ENCODE measurements at regions not wholly inside any gene's neighbourhood (a gene's known extent, or its start where the extent isn't known, plus 50 kb on each side); places are given as distances from the start of the nearest gene placed in this dataset.

- H3K9ac ChIP-seq (ENCODE audit: low read depth, low read length), result no peak overlapping the region
- H2AFZ ChIP-seq (ENCODE audit: low read depth, low read length), result no peak overlapping the region
- ATAC-seq (ENCODE audit: insufficient read depth, low read depth) (no peak), DNase-seq (no peak)
- H3K27ac ChIP-seq (ENCODE audit: low read length), result no peak overlapping the region
- no peaks in the 10 kb centered on the region for H3K27me3 ChIP-seq (ENCODE audit: insufficient read depth, low read length, poor library complexity)
- TF ChIP-seq EZH2 (IDR thresholded peaks at IDR 0.05; ENCODE audit: borderline replicate concordance, low read depth, low read length, severe bottlenecking) (no peak), CTCF (IDR thresholded peaks at IDR 0.05; ENCODE audit: borderline replicate concordance, extremely low read depth, low read length, poor library complexity, severe bottlenecking) (no peak)
- peaks cover 21% of the 10 kb centered on the region for H3K79me2 ChIP-seq (ENCODE audit: insufficient read depth, low read length)
- no peak overlapping the region for H3K4me2 ChIP-seq (ENCODE audit: insufficient read depth, low read length)
- H4K20me1 ChIP-seq (ENCODE audit: insufficient read depth, low read length), result no peaks in the 10 kb centered on the region
- no peak overlapping the region for H3K4me3 ChIP-seq (ENCODE audit: low read depth in 1 of 2, low read length in 2 of 2)
- H3K9me3 ChIP-seq (ENCODE audit: insufficient read depth, low read length, severe bottlenecking), result no peaks in the 10 kb centered on the region
- H3K36me3 ChIP-seq (ENCODE audit: insufficient read depth, low read length), result no peaks in the 10 kb centered on the region
- peaks cover 37% of the 10 kb centered on the region for H3K4me1 ChIP-seq (ENCODE audit: insufficient read depth, low read length)
Measured at GRCh38 chr1:244968471-244968871, 104.1 kb upstream of the HNRNPU start.

GRCh38 chr1:244967159-244967558, 102.8 kb upstream of the HNRNPU start:
- H3K9me3 ChIP-seq (ENCODE audit: insufficient read depth, low read length, severe bottlenecking), result no peaks in the 10 kb centered on the region
- H3K4me3 ChIP-seq (ENCODE audit: low read depth in 1 of 2, low read length in 2 of 2), result no peak overlapping the region
- no peak overlapping the region for H3K4me2 ChIP-seq (ENCODE audit: insufficient read depth, low read length)
- H4K20me1 ChIP-seq (ENCODE audit: insufficient read depth, low read length), result no peaks in the 10 kb centered on the region
- no peak overlapping the region for H3K27ac ChIP-seq (ENCODE audit: low read length)
- no peak for TF ChIP-seq CTCF (IDR thresholded peaks at IDR 0.05; ENCODE audit: borderline replicate concordance, extremely low read depth, low read length, poor library complexity, severe bottlenecking)
- TF ChIP-seq EZH2 (IDR thresholded peaks at IDR 0.05; ENCODE audit: borderline replicate concordance, low read depth, low read length, severe bottlenecking), result no peak
- DNase-seq, result no peak
- ATAC-seq (ENCODE audit: insufficient read depth, low read depth), result no peak
- H2AFZ ChIP-seq (ENCODE audit: low read depth, low read length), result no peak overlapping the region
- peaks cover 10% of the 10 kb centered on the region for H3K79me2 ChIP-seq (ENCODE audit: insufficient read depth, low read length)
- no peaks in the 10 kb centered on the region for H3K36me3 ChIP-seq (ENCODE audit: insufficient read depth, low read length)
- no peaks in the 10 kb centered on the region for H3K27me3 ChIP-seq (ENCODE audit: insufficient read depth, low read length, poor library complexity)
- H3K4me1 ChIP-seq (ENCODE audit: insufficient read depth, low read length), result peaks cover 35% of the 10 kb centered on the region
- H3K9ac ChIP-seq (ENCODE audit: low read depth, low read length), result no peak overlapping the region

- no peaks in the 10 kb centered on the region for H3K9me3 ChIP-seq (ENCODE audit: insufficient read depth, low read length, severe bottlenecking)
- no peaks in the 10 kb centered on the region for H4K20me1 ChIP-seq (ENCODE audit: insufficient read depth, low read length)
- peaks cover 28% of the 10 kb centered on the region for H3K4me1 ChIP-seq (ENCODE audit: insufficient read depth, low read length)
- H2AFZ ChIP-seq (ENCODE audit: low read depth, low read length), result no peak overlapping the region
- no peaks in the 10 kb centered on the region for H3K79me2 ChIP-seq (ENCODE audit: insufficient read depth, low read length)
- no peak for ATAC-seq (ENCODE audit: insufficient read depth, low read depth)
- no peak for DNase-seq
- no peak overlapping the region for H3K4me3 ChIP-seq (ENCODE audit: low read depth in 1 of 2, low read length in 2 of 2)
- no peak overlapping the region for H3K27ac ChIP-seq (ENCODE audit: low read length)
- no peak overlapping the region for H3K9ac ChIP-seq (ENCODE audit: low read depth, low read length)
- no peaks in the 10 kb centered on the region for H3K36me3 ChIP-seq (ENCODE audit: insufficient read depth, low read length)
- H3K27me3 ChIP-seq (ENCODE audit: insufficient read depth, low read length, poor library complexity), result no peaks in the 10 kb centered on the region
- no peak for TF ChIP-seq CTCF (IDR thresholded peaks at IDR 0.05; ENCODE audit: borderline replicate concordance, extremely low read depth, low read length, poor library complexity, severe bottlenecking)
- TF ChIP-seq EZH2 (IDR thresholded peaks at IDR 0.05; ENCODE audit: borderline replicate concordance, low read depth, low read length, severe bottlenecking), result no peak
- H3K4me2 ChIP-seq (ENCODE audit: insufficient read depth, low read length), result no peak overlapping the region
Measured at GRCh38 chr1:244965185-244966030, 101.1 kb upstream of the HNRNPU start.
